Common myeloid progenitor, CD34-positive (primary cell): ENCODE measurements at regions not wholly inside any gene's neighbourhood (a gene's known extent, or its start where the extent isn't known, plus 50 kb on each side); places are given as distances from the start of the nearest gene placed in this dataset.

Source experiments
- CTCF ChIA-PET: fragments of 350-600 bp; sonication (Branson Sonifier 250); formaldehyde crosslinking; loops from one replicate; lab custom pipeline; 2021; ENCODE audit warnings: antibody characterized with exemption; lab: Charles Lee
- POLR2A ChIA-PET: fragments of 350-600 bp; sonication (Branson Sonifier 250); formaldehyde crosslinking; loops from one replicate; lab custom pipeline; 2021; ENCODE audit warnings: antibody characterized with exemption; lab: Charles Lee
- DNase-seq, 3 donors: peaks; one replicate each; pipeline versions ENCODE4 v3.0.0 to v3.0.0-alpha.2; 2013
- H3K27ac ChIP-seq, 2 experiments: 1 replicate in 1 of 2; 2 replicates in 1 of 2; pipeline ENCODE4 v1.7.0; 2013; ENCODE audit warnings: inconsistent platforms in 2 of 2, low read length in 2 of 2, mild to moderate bottlenecking in 2 of 2, low read depth in 1 of 2, moderate library complexity in 1 of 2; ENCODE audit not compliant: severe bottlenecking in 2 of 2, insufficient read depth in 1 of 2, poor library complexity in 1 of 2
- H3K27me3 ChIP-seq, 5 experiments: replicated peaks in 2 of 5; 1 replicate in 3 of 5; 2 replicates in 2 of 5; pipeline versions ENCODE4 v1.6.1 to v1.7.0; 2013; ENCODE audit warnings: low read length in 4 of 5, mild to moderate bottlenecking in 2 of 5, moderate library complexity in 2 of 5, inconsistent platforms in 1 of 5; ENCODE audit not compliant: insufficient read depth in 5 of 5, control insufficient read depth in 4 of 5
- H3K36me3 ChIP-seq, 4 experiments: 1 replicate in 2 of 4; 2 replicates in 2 of 4; pipeline versions ENCODE4 v1.6.1 to v1.7.0; 2013; ENCODE audit warnings: low read length in 3 of 4, control low read depth in 1 of 4, mild to moderate bottlenecking in 1 of 4; ENCODE audit not compliant: control insufficient read depth in 4 of 4, insufficient read depth in 4 of 4
- H3K4me1 ChIP-seq, 4 experiments: 1 replicate in 3 of 4; 2 replicates in 1 of 4; pipeline versions ENCODE4 v1.6.1 to v1.7.1; 2013; ENCODE audit warnings: low read length in 3 of 4, mild to moderate bottlenecking in 3 of 4, control low read depth in 1 of 4, inconsistent platforms in 1 of 4, moderate library complexity in 1 of 4; ENCODE audit not compliant: control insufficient read depth in 4 of 4, insufficient read depth in 4 of 4; ENCODE audit errors: control extremely low read depth in 1 of 4
- H3K4me3 ChIP-seq, 7 experiments: 1 replicate in 4 of 7; 2 replicates in 3 of 7; pipeline versions ENCODE4 v1.5.1 to v1.7.0; 2013; ENCODE audit warnings: mild to moderate bottlenecking in 7 of 7, low read length in 6 of 7, moderate library complexity in 6 of 7, inconsistent platforms in 2 of 7, low read depth in 2 of 7, control low read depth in 1 of 7; ENCODE audit not compliant: insufficient read depth in 4 of 7, control insufficient read depth in 1 of 7; ENCODE audit errors: extremely low read depth in 1 of 7
- H3K9me3 ChIP-seq, 5 experiments: 1 replicate in 4 of 5; 2 replicates in 1 of 5; pipeline versions ENCODE4 v1.6.1 to v1.7.1; 2013; ENCODE audit warnings: low read length in 4 of 5, mild to moderate bottlenecking in 2 of 5, inconsistent platforms in 1 of 5, low read depth in 1 of 5, moderate library complexity in 1 of 5; ENCODE audit not compliant: control insufficient read depth in 4 of 5, insufficient read depth in 2 of 5; ENCODE audit errors: control extremely low read depth in 1 of 5
- WGBS: methylation state at CpG from one replicate; pipeline ENCODE4 v1.1.5; 2013; ENCODE audit not compliant: insufficient coverage; 5-methylcytosine and 5-hydroxymethylcytosine counted together

GRCh38 chr1:239287296-239287695, 99.1 kb upstream of the CHRM3 start:
- 80% methylated on average over 1 of the region's 4 CpGs for WGBS
- H3K4me3 ChIP-seq = no peak overlapping the region
- no peaks in the 10 kb centered on the region for H3K27me3 ChIP-seq
- H3K4me1 ChIP-seq = peaks cover 0 to 2% (median 1%) of the 10 kb centered on the region in 4 experiments
- H3K9me3 ChIP-seq = peaks cover 0 to 3% (median 0%) of the 10 kb centered on the region in 5 experiments
- POLR2A ChIA-PET = no interaction called here
- H3K27ac ChIP-seq = no peak overlapping the region
- CTCF ChIA-PET = interaction anchor here (1.2 kb wide), 1 partner anchor 14 kb away, joined by 3 read pairs; no protein-coding TSS in a partner anchor
- DNase-seq = no peak
- H3K36me3 ChIP-seq = no peaks in the 10 kb centered on the region

GRCh38 chr1:239283216-239283615, 103.2 kb upstream of the CHRM3 start:
- Histone ChIP-seq H3K27ac (no peak overlapping the region), H3K9me3 (peaks cover 0 to 3% (median 0%) of the 10 kb centered on the region in 5 experiments), H3K36me3 (no peaks in the 10 kb centered on the region), H3K27me3 (no peaks in the 10 kb centered on the region), H3K4me1 (peaks cover 0 to 2% (median 1%) of the 10 kb centered on the region in 4 experiments), H3K4me3 (no peak overlapping the region)
- POLR2A ChIA-PET = no interaction called here
- peak in 1 of 3 donors; percentile 16 for DNase-seq
- CTCF ChIA-PET = interaction anchor here (1.2 kb wide), 1 partner anchor 12 kb away, joined by 4 read pairs; no protein-coding TSS in a partner anchor
- 67% methylated on average over 2 of the region's 6 CpGs for WGBS

DNA sequence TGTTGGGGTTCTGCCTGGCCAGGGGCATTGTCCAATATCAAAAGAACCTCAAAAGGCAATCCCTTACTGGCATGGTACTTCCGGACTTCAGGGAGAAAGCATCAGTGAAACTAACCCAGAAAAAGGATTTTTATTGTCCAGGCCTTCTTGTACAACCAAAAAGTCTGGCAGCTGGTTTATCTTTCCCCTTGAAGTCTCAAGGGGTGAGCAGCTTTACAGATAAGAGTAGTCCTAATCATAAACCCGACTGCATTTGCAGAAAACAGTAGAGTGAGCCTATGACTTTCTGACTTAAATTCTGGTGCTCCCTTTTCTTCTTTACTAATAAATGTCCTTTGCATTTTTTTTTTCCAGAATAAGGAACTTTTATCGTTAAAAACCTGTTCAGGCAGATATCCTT, 104.0 kb upstream of the CHRM3 start:
- Histone ChIP-seq H3K4me3 (no peak overlapping the region), H3K9me3 (peaks cover 0 to 3% (median 0%) of the 10 kb centered on the region in 5 experiments), H3K27ac (no peak overlapping the region), H3K27me3 (no peaks in the 10 kb centered on the region), H3K4me1 (peaks cover 0 to 2% (median 1%) of the 10 kb centered on the region in 4 experiments), H3K36me3 (no peaks in the 10 kb centered on the region)
- CTCF ChIA-PET = no interaction called here
- POLR2A ChIA-PET = no interaction called here
- DNase-seq = no peak
- 79% methylated on average over 3 of the region's 3 CpGs for WGBS

GRCh38 chr1:239276051-239276450, 110.3 kb upstream of the CHRM3 start:
- Histone ChIP-seq H3K27me3 (no peaks in the 10 kb centered on the region), H3K9me3 (peaks cover 0 to 18% (median 2%) of the 10 kb centered on the region in 5 experiments), H3K4me1 (peaks cover 0 to 4% (median 1%) of the 10 kb centered on the region in 4 experiments), H3K27ac (no peak overlapping the region), H3K4me3 (peak overlapping the region in 1 of 7 experiments; percentile 33), H3K36me3 (no peaks in the 10 kb centered on the region)
- ChIA-PET POLR2A (no interaction called here), CTCF (no interaction called here)
- 41% methylated on average over 3 of the region's 5 CpGs for WGBS
- DNase-seq = peak in 2 of 3 donors; percentile 13 to 29

GRCh38 chr1:239274242-239274830, 112.0 kb upstream of the CHRM3 start:
- 100% methylated on average over 1 of the region's 4 CpGs for WGBS
- CTCF ChIA-PET = no interaction called here
- H3K9me3 ChIP-seq = peaks cover 0 to 22% (median 2%) of the 10 kb centered on the region in 5 experiments
- H3K4me3 ChIP-seq = no peak overlapping the region
- no peaks in the 10 kb centered on the region for H3K36me3 ChIP-seq
- POLR2A ChIA-PET = no interaction called here
- H3K27ac ChIP-seq = no peak overlapping the region
- no peaks in the 10 kb centered on the region for H3K27me3 ChIP-seq
- H3K4me1 ChIP-seq = peaks cover 0 to 4% (median 1%) of the 10 kb centered on the region in 4 experiments
- no peak for DNase-seq

GRCh38 chr1:239270509-239270908, 115.9 kb upstream of the CHRM3 start:
- Histone ChIP-seq H3K9me3 (peaks cover 0 to 20% (median 0%) of the 10 kb centered on the region in 5 experiments), H3K4me1 (no peaks in the 10 kb centered on the region), H3K36me3 (no peaks in the 10 kb centered on the region), H3K27me3 (no peaks in the 10 kb centered on the region), H3K27ac (no peak overlapping the region), H3K4me3 (no peak overlapping the region)
- DNase-seq = no peak
- ChIA-PET POLR2A (no interaction called here), CTCF (no interaction called here)
- 100% methylated on average over 5 of the region's 5 CpGs for WGBS

DNA sequence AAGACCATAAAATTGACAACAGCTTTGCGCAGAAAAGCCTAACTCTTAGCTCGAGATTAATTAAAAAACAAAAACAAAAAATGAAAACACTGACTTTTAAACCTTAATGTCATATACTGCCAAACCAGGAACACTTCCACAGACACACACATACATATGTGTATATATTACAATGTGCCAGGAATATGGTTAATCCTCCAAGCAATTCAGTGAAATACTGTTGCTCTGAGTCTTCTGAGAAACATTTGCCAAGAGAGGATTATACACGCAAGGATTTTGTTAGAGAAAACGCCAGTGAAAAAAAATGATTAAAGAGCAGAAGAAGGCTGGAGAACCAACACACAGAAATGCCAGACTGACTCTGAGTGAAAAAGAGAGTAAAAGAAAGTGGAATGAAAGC, 116.7 kb upstream of the CHRM3 start:
- no peak overlapping the region for H3K4me3 ChIP-seq
- H3K36me3 ChIP-seq = no peaks in the 10 kb centered on the region
- peaks cover 0 to under 1% (median under 1%) of the 10 kb centered on the region in 4 experiments for H3K4me1 ChIP-seq
- peaks cover 0 to 17% (median 0%) of the 10 kb centered on the region in 5 experiments for H3K9me3 ChIP-seq
- DNase-seq = no peak
- H3K27me3 ChIP-seq = no peaks in the 10 kb centered on the region
- ChIA-PET CTCF (no interaction called here), POLR2A (no interaction called here)
- no peak overlapping the region for H3K27ac ChIP-seq
- 100% methylated on average over 2 of the region's 4 CpGs for WGBS
